DOHH2 (cell line): ENCODE measurements at regions not wholly inside any gene's neighbourhood (a gene's known extent, or its start where the extent isn't known, plus 50 kb on each side); places are given as distances from the start of the nearest gene placed in this dataset.

Source experiments
- H3F3A ChIP-seq: fragments of 200-600 bp; sonication (generic), shearing (Covaris generic); 2 replicates; pipeline ENCODE4 v1.6.0; 2016; ENCODE audit warnings: antibody characterized with exemption, mild to moderate bottlenecking; ENCODE audit not compliant: control insufficient read depth, insufficient read depth
- H3K27ac ChIP-seq: fragments of 200-600 bp; sonication (generic); 2 replicates; pipeline ENCODE4 v1.5.1; 2014; ENCODE audit warnings: low read depth, mild to moderate bottlenecking, low read length, moderate library complexity
- H3K27me3 ChIP-seq: fragments of 200-600 bp; sonication (generic); 2 replicates; pipeline ENCODE4 v1.6.1; 2014; ENCODE audit warnings: mild to moderate bottlenecking, low read length, mixed read lengths; ENCODE audit not compliant: control insufficient read depth
- H3K36me3 ChIP-seq: fragments of 200-600 bp; sonication (generic); 2 replicates; pipeline ENCODE4 v1.6.1; 2014; ENCODE audit warnings: mild to moderate bottlenecking, low read length, moderate library complexity, mixed read lengths; ENCODE audit not compliant: control insufficient read depth
- H3K4me1 ChIP-seq: fragments of 200-600 bp; sonication (generic); 2 replicates; pipeline ENCODE4 v1.6.1; 2014; ENCODE audit warnings: mild to moderate bottlenecking, low read length, mixed read lengths; ENCODE audit not compliant: control insufficient read depth
- H3K4me2 ChIP-seq: fragments of 200-600 bp; sonication (generic); 2 replicates; pipeline ENCODE4 v1.6.0; 2014; ENCODE audit warnings: mild to moderate bottlenecking, low read length, moderate library complexity
- H3K4me3 ChIP-seq: fragments of 200-600 bp; sonication (generic); 2 replicates; pipeline ENCODE4 v1.5.1; 2014; ENCODE audit warnings: mild to moderate bottlenecking, low read length, mixed read lengths
- H3K79me2 ChIP-seq: fragments of 200-600 bp; sonication (generic); 2 replicates; pipeline ENCODE4 v1.6.1; 2014; ENCODE audit warnings: mild to moderate bottlenecking, low read length, mixed read lengths; ENCODE audit not compliant: control insufficient read depth
- H3K9me2 ChIP-seq: fragments of 200-600 bp; sonication (generic); replicated peaks from 2 replicates; pipeline ENCODE4 v1.6.1; 2014; ENCODE audit warnings: mild to moderate bottlenecking, low read length, mixed read lengths; ENCODE audit not compliant: control insufficient read depth
- H3K9me3 ChIP-seq: fragments of 200-600 bp; sonication (generic); 2 replicates; pipeline ENCODE4 v1.6.1; 2014; ENCODE audit warnings: antibody characterized with exemption, low read length, mixed read lengths; ENCODE audit not compliant: control insufficient read depth, insufficient read depth
- H4K20me1 ChIP-seq: fragments of 200-600 bp; sonication (generic); 2 replicates; pipeline ENCODE4 v1.6.0; 2014; ENCODE audit warnings: low read depth, mild to moderate bottlenecking, antibody characterized with exemption, low read length, moderate library complexity; ENCODE audit not compliant: control insufficient read depth, insufficient read depth
- CTCF ChIP-seq: fragments of 200-600 bp; sonication (generic); IDR thresholded peaks from one replicate; pipeline ENCODE4 v1.5.1; 2014; ENCODE audit warnings: antibody characterized with exemption, mild to moderate bottlenecking, low read depth, low read length; ENCODE audit not compliant: poor library complexity, severe bottlenecking
- EZH2phosphoT487 ChIP-seq: fragments of 200-600 bp; sonication (generic); IDR thresholded peaks from 2 replicates; pipeline ENCODE4 v1.6.1; 2017; ENCODE audit warnings: borderline replicate concordance, mild to moderate bottlenecking, antibody characterized with exemption, low read length, moderate library complexity, mixed read lengths

- Histone ChIP-seq H3K9me2 (no peaks in the 10 kb centered on the region), H3F3A (no peaks in the 10 kb centered on the region), H3K36me3 (no peaks in the 10 kb centered on the region), H3K79me2 (no peaks in the 10 kb centered on the region), H3K4me2 (no peak overlapping the region), H4K20me1 (no peaks in the 10 kb centered on the region), H3K9me3 (no peaks in the 10 kb centered on the region), H3K4me3 (no peak overlapping the region), H3K27me3 (no peaks in the 10 kb centered on the region), H3K27ac (no peak overlapping the region), H3K4me1 (no peaks in the 10 kb centered on the region)
- TF ChIP-seq CTCF (no peak), EZH2phosphoT487 (no peak)
Observed at GRCh38 chr12:91687052-91688017, 458.3 kb downstream of the BTG1 start.

- Histone ChIP-seq H3K27ac (no peak overlapping the region), H3K27me3 (no peaks in the 10 kb centered on the region), H3K36me3 (no peaks in the 10 kb centered on the region), H3K4me3 (no peak overlapping the region), H3K4me1 (no peaks in the 10 kb centered on the region), H3K9me2 (no peaks in the 10 kb centered on the region), H3K9me3 (no peaks in the 10 kb centered on the region), H3K79me2 (no peaks in the 10 kb centered on the region), H4K20me1 (no peaks in the 10 kb centered on the region), H3K4me2 (no peak overlapping the region), H3F3A (no peaks in the 10 kb centered on the region)
- TF ChIP-seq EZH2phosphoT487: no peak
- no peak for TF ChIP-seq CTCF
Observed at GRCh38 chr12:91685917-91686316, 459.7 kb downstream of the BTG1 start.

GRCh38 chr12:91681751-91682150, 463.9 kb downstream of the BTG1 start:
- H3F3A ChIP-seq: no peaks in the 10 kb centered on the region
- no peak overlapping the region for H3K27ac ChIP-seq
- H3K27me3 ChIP-seq: no peaks in the 10 kb centered on the region
- no peak overlapping the region for H3K4me2 ChIP-seq
- H4K20me1 ChIP-seq: no peaks in the 10 kb centered on the region
- no peak for TF ChIP-seq EZH2phosphoT487
- TF ChIP-seq CTCF: no peak
- H3K36me3 ChIP-seq: no peaks in the 10 kb centered on the region
- no peaks in the 10 kb centered on the region for H3K4me1 ChIP-seq
- no peaks in the 10 kb centered on the region for H3K9me2 ChIP-seq
- H3K4me3 ChIP-seq: no peak overlapping the region
- H3K9me3 ChIP-seq: no peaks in the 10 kb centered on the region
- no peaks in the 10 kb centered on the region for H3K79me2 ChIP-seq
